ENCODE measurements at regions not wholly inside any gene's neighbourhood (a gene's known extent, or its start where the extent isn't known, plus 50 kb on each side); places are given as distances from the start of the nearest gene placed in this dataset.

- no peak for ATAC-seq
These were observed 258.7 kb upstream of the AJAP1 start for GRCh38 chr1:4395676-4396075.

- ATAC-seq, result no peak
These were observed 257.9 kb upstream of the AJAP1 start for GRCh38 chr1:4396551-4396950.

- no peak for ATAC-seq
These were observed 257.2 kb upstream of the AJAP1 start for GRCh38 chr1:4397196-4397595.

DNA sequence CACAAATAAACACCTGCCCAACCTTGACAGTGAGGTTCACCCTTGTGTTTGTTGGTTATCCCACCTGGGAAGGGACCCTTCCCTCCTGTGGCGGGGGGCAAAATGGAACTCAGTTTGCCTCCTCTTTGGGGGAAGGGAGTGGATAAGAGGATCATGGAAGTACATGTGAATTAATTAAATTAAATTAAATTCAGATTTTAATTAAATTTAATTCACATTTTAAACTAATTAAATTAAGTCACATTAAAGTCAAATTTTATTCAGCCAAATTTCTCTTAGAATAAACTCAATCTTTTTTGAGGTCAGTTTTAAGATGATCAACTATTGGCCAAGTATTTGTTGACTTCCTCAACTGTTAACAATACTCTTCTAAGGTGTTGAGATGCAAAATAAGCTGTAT lies 252.4 kb upstream of the AJAP1 start:
- no peak for ATAC-seq

GRCh38 chr1:4404854-4405590 lies 249.4 kb upstream of the AJAP1 start:
- no peak for ATAC-seq

GRCh38 chr1:4407851-4408250 lies 246.6 kb upstream of the AJAP1 start:
- no peak for ATAC-seq

DNA sequence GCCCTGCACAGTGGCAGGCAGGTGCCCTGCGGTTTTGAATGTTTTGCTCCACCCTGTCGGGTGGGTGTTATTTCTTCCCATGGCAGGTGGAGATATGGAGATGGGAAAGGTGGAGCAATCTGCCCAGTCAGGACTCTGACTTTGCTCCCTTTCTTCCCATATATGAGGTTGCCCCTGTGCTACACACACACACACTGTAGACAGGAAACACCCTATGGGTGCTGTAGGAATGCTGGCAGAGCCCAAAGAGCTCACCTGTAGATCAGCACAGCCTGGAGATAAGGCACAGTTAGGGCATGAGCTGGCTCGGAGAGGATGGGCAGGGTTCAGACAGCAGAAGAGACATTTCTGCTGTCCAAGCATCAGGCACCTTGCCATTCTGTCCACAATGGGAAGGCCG lies 246.0 kb upstream of the AJAP1 start:
- ATAC-seq, result no peak

DNA sequence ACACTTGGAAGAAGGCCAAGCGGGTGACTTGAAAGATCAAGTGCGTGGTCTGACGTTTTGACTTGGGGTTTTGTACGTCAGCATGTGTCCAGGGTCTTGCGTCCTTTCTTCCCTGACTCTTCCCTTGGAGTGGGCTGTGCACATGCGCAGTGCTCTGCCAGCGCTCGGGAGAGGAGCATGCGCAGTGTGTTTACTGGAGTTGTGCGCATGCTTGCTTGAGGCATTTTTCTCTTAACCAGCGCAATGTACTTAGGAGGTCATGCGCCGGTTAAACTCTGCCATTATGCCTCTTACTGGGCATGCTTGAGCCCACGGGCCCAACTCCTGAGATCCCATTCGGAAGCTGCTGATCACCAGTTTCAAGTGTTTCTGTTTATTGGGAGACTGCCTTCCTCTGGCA lies 242.5 kb upstream of the AJAP1 start:
- ATAC-seq, result no peak

DNA sequence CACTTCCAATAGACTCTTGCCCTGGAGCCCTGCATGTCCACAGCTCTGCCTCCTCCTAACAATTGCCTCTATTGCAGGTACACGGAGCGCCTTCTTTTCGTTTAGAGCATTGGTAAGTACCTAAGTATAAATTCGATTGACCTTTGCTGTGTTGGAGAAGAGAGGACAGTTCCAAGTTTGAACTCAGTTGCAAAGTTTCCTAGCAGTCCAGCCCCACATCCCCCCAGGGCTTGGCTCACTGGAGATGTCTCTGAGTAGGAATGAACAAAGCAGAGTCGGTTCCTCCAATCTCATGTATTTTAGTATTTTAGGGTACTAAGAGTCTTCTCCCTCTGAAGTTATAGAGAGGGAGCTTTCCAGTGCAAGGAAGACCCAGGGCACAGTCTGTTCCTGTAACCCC lies 238.9 kb upstream of the AJAP1 start:
- no peak for ATAC-seq

GRCh38 chr1:4416189-4416588 lies 238.2 kb upstream of the AJAP1 start:
- no peak for ATAC-seq

GRCh38 chr1:4418021-4418420 lies 236.4 kb upstream of the AJAP1 start:
- ATAC-seq, result no peak

GRCh38 chr1:4421986-4422385 lies 232.4 kb upstream of the AJAP1 start:
- ATAC-seq, result no peak

DNA sequence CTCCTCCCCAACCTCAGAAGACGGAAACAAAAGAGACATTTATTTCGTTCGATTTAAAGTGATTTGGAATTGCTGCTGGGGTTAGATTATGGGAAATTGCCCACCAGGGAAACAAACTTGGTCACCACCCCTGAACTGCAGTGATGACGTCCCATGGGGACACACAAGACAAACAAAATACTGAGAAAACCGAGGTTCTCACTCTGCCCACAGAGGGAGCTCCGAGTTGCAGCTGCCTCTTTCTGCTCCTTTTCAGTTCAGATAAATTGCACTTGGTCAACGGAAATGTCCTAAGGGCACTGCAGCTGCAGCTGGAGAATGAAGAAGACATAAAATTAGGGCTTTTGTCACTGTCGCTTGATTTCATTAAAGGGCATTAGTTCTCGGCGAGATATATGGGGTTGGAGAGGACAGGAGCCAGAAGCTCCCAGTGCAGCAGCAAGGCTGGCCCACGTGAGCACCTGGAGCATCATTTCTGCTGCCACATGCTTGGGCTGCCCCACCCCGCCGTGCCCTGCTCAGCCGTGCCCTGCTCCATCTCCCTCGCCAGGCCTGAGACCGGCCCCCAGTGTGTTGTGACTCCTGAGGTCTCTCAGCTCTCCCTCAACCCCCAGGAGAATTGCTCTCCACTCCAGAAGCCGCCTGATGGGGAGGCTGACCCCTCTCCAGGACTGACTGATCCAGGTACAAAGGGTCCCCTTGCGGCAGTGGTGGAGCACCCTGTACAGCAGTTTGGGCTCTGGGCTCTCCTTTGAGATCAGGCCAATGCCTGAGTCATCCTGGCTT lies 231.7 kb upstream of the AJAP1 start:
- no peak for ATAC-seq

DNA sequence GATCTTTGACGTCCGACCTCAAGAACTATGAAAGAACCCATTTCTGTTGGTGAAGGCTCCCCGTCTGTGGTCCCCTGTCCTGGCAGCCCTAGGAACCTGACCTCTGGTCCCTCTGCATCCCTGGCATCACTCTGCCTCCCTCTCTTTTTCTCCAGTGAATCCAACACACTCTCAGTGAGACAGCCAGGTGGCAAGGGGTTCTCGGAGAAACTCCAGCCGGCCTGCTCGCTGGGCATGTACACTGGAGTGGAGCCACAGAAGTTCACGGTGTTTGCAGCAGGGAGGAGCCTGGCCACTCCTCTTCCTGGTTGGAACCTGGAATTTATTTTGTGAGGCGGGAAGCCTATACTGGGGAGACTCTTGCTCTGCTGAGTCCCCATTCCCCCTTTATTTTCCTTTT lies 230.2 kb upstream of the AJAP1 start:
- ATAC-seq, result no peak

GRCh38 chr1:4424766-4425165 lies 229.6 kb upstream of the AJAP1 start:
- ATAC-seq, result no peak

DNA sequence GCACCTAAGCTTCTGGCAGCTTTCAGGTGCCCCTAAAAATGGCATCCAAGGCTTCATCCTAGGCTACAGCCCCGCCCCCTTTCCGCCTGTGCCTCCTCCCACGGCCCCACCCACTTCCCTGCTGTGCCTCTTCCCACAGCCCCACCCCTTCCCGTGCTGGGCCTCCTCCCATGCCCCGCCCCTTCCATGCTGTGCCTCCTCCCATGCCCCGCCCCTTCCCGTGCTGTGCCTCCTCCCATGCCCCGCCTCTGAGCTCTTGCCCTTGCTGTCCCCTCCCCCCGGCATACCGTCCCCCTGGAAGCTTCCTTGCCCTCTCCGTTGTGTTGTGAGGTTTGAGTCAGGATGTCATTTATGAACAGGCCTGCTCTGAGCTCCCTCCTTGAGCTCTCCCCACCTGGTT lies 228.5 kb upstream of the AJAP1 start:
- ATAC-seq, result no peak

DNA sequence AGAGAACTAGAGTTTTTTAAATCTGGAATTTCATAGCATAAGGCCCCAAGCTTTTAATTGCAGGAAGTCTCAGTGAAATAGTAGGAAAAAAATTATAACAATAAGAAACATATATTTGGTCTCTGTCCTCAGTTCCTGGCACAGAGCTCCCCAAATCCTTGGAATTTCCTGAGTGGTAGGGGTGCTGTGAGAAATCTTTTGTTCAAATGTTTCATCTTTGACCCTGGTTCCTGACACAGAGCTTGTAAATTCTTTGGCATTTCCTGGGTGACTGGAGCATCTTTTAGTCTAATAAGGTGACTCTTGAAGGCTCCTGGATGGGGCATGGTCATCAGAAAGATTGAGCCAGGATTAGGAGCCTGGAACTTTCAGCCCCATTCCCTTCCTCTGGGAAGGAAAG lies 225.7 kb upstream of the AJAP1 start:
- no peak for ATAC-seq

GRCh38 chr1:4430406-4431365 lies 223.7 kb upstream of the AJAP1 start:
- ATAC-seq, result no peak

- ATAC-seq, result no peak
These were observed 222.9 kb upstream of the AJAP1 start for GRCh38 chr1:4431491-4431890.

- ATAC-seq, result no peak
These were observed 221.3 kb upstream of the AJAP1 start for GRCh38 chr1:4433075-4433474.

DNA sequence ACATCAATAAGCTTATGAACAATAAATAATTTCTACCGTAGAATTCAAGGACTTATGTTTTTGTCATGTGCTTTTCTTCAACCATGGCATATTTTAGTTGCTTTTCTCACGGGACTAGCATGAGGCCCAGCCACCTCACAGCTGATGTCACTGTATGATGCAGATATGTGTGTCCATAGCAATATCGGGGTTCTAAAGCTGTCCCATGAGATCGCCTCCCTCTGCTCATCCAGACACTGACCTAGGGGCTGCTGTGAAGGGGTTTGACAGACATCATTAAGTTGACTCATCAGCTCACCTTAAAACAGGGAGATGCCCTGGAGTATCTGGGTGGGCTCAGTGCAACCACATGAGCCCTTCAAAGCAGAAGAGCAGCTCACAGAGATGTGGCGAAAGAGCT lies 210.3 kb upstream of the AJAP1 start:
- no peak for ATAC-seq

- ATAC-seq, result no peak
These were observed 206.5 kb upstream of the AJAP1 start for GRCh38 chr1:4447778-4448420.

DNA sequence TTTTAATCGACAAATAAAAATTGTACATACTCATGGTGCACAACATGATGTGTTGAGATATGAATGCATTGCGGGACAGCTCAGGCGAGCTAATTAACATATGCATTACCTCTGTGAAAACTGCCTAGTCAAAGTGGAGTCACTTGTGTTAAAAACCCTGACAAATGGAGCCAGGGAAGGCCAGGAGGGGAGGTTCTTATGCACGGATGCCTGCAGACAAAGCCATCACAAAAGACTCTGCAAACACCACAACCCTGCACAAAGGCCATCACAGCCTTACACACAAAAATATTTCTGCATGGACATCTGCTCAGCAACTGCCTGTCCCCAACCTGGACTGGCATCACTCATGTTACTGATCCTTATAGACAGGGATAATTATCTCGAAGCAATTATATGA lies 204.4 kb upstream of the AJAP1 start:
- ATAC-seq, result no peak
